ENCODE measurements at regions not wholly inside any gene's neighbourhood (a gene's known extent, or its start where the extent isn't known, plus 50 kb on each side); places are given as distances from the start of the nearest gene placed in this dataset.
A peak's percentile ranks its signal among the peaks of the same experiment; 100 is the strongest.

GRCh38 chr5:133756756-133757155 is 144.4 kb upstream of the FSTL4 start:
- no peak overlapping the region for H3K4me3 ChIP-seq (replicated peaks; ENCODE audit: insufficient read depth, low read length)
- H3K27ac ChIP-seq (replicated peaks): no peak overlapping the region
- no peak for DNase-seq (ENCODE audit: low read depth in 1 of 2, low spot score in 1 of 2)
- H3K27me3 ChIP-seq (ENCODE audit: insufficient read depth, poor library complexity, severe bottlenecking): no peaks in the 10 kb centered on the region
- TF ChIP-seq SPI1 (IDR thresholded peaks at IDR 0.05; ENCODE audit: borderline replicate concordance, low read depth) (no peak), POLR2AphosphoS5 (IDR thresholded peaks at IDR 0.05; ENCODE audit: low read depth) (no peak), CTCF (IDR thresholded peaks at IDR 0.05; ENCODE audit: insufficient read depth, low read length) (no peak), GABPA (IDR thresholded peaks at IDR 0.05; ENCODE audit: low read depth) (no peak), REST (IDR thresholded peaks at IDR 0.05; ENCODE audit: insufficient replicate concordance, low read depth) (no peak)

- Histone ChIP-seq H3K4me3 (replicated peaks; ENCODE audit: insufficient read depth, low read length) (no peak overlapping the region), H3K27me3 (ENCODE audit: insufficient read depth, poor library complexity, severe bottlenecking) (no peaks in the 10 kb centered on the region), H3K27ac (replicated peaks) (no peak overlapping the region)
- DNase-seq (ENCODE audit: low read depth in 1 of 2, low spot score in 1 of 2): no peak
- TF ChIP-seq POLR2AphosphoS5 (IDR thresholded peaks at IDR 0.05; ENCODE audit: low read depth) (no peak), CTCF (IDR thresholded peaks at IDR 0.05; ENCODE audit: insufficient read depth, low read length) (no peak), GABPA (IDR thresholded peaks at IDR 0.05; ENCODE audit: low read depth) (no peak), SPI1 (IDR thresholded peaks at IDR 0.05; ENCODE audit: borderline replicate concordance, low read depth) (no peak), REST (IDR thresholded peaks at IDR 0.05; ENCODE audit: insufficient replicate concordance, low read depth) (no peak)
Observed at GRCh38 chr5:133756036-133756435, 143.7 kb upstream of the FSTL4 start.

GRCh38 chr5:133754575-133755169 is 142.3 kb upstream of the FSTL4 start:
- DNase-seq (ENCODE audit: low read depth in 1 of 2, low spot score in 1 of 2): no peak

More at GRCh38 chr5:133754575-133755169, 142.3 kb upstream of the FSTL4 start:
- peak; percentile 28 for TF ChIP-seq CTCF (IDR thresholded peaks at IDR 0.05; ENCODE audit: insufficient read depth, low read length)
- no peak for TF ChIP-seq SPI1 (IDR thresholded peaks at IDR 0.05; ENCODE audit: borderline replicate concordance, low read depth)
- no peak for TF ChIP-seq POLR2AphosphoS5 (IDR thresholded peaks at IDR 0.05; ENCODE audit: low read depth)
- TF ChIP-seq REST (IDR thresholded peaks at IDR 0.05; ENCODE audit: insufficient replicate concordance, low read depth): no peak
- TF ChIP-seq GABPA (IDR thresholded peaks at IDR 0.05; ENCODE audit: low read depth): no peak
- no peak overlapping the region for H3K4me3 ChIP-seq (replicated peaks; ENCODE audit: insufficient read depth, low read length)
- H3K27ac ChIP-seq (replicated peaks): no peak overlapping the region
- H3K27me3 ChIP-seq (ENCODE audit: insufficient read depth, poor library complexity, severe bottlenecking): no peaks in the 10 kb centered on the region

Measured in HL-60 (cell line).